ENCODE measurements at regions not wholly inside any gene's neighbourhood (a gene's known extent, or its start where the extent isn't known, plus 50 kb on each side); places are given as distances from the start of the nearest gene placed in this dataset.
A peak's percentile ranks its signal among the peaks of the same experiment; 100 is the strongest.
"Not testable (repeated sequence)": the region's sequence is repeated elsewhere in the genome, so short reads cannot be mapped to it uniquely, and the experiment has no call there.

- no peak for DNase-seq (ENCODE audit: low spot score)
Observed at GRCh38 chr15:35208353-35208752, 123.3 kb upstream of the NANOGP8 start.

GRCh38 chr15:35206060-35206675 lies 121.1 kb upstream of the NANOGP8 start:
- no peak for DNase-seq (ENCODE audit: low spot score)

DNA sequence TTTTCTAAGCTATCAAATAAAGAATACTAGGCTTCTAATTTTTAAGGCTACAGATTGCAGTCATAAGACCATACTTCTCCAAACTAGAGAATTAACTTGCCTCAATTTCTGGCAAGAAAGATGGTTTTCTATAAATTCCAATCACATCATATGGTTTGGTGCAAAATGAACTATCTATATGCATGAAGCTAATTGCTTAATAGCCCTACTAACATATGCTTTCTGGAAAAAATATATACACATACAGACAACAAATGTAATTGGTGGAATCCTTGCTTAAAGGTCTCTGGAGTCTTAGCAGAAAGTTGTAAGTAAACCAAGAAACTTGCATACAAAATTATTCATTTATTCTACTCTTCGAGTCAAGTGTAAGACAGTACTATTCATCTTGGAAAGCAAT lies 113.1 kb upstream of the NANOGP8 start:
- DNase-seq (ENCODE audit: low spot score) = no peak

- DNase-seq (ENCODE audit: low spot score) = no peak
Observed at GRCh38 chr15:35197754-35198153, 112.7 kb upstream of the NANOGP8 start.

- no peak for DNase-seq (ENCODE audit: low spot score)
Observed at GRCh38 chr15:35197306-35197705, 112.2 kb upstream of the NANOGP8 start.

GRCh38 chr15:35196273-35196672 lies 111.2 kb upstream of the NANOGP8 start:
- DNase-seq (ENCODE audit: low spot score) = no peak

- DNase-seq (ENCODE audit: low spot score) = no peak
Observed at GRCh38 chr15:35195649-35196048, 110.6 kb upstream of the NANOGP8 start.

GRCh38 chr15:35195031-35195430 lies 109.9 kb upstream of the NANOGP8 start:
- no peak for DNase-seq (ENCODE audit: low spot score)

- DNase-seq (ENCODE audit: low spot score) = no peak
Observed at GRCh38 chr15:35194296-35194695, 109.2 kb upstream of the NANOGP8 start.

DNA sequence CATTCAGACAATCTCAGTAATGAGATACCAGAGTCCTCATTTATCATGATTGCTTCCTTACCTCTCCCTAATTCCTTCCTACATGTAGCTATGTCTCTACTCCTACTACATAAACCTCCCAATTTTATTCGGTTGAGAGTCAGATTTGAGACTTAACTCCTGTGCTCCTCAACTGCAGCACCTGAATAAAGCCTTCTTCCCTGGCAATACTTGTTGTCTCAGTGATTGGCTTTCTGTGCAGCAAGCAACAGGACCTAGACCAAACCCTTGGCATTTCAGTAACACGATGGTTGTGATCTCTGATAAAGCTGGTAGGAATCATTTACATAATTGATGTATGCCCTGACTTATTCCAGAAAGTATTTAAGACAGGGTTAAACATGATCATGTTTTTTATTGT lies 106.7 kb upstream of the NANOGP8 start:
- DNase-seq (ENCODE audit: low spot score) = no peak

DNA sequence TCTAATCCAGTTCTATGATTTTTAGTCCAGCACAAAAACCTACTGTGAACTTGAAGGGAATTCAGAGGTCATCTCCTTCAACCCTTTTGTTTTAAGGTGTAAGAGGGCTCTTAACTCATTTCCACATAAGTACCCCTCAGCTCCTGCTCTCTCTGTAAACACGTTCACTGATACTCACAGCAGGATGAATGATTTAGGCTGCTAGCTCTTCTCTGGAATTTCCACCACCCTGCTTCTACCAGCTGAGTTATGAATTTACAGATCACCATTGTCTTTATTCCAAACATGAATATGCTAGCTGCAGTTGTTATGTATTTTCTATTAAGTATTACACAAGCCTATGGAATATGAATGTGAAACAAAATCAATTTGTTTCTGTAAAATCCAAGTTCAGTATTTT lies 101.3 kb upstream of the NANOGP8 start:
- DNase-seq (ENCODE audit: low spot score) = no peak

DNA sequence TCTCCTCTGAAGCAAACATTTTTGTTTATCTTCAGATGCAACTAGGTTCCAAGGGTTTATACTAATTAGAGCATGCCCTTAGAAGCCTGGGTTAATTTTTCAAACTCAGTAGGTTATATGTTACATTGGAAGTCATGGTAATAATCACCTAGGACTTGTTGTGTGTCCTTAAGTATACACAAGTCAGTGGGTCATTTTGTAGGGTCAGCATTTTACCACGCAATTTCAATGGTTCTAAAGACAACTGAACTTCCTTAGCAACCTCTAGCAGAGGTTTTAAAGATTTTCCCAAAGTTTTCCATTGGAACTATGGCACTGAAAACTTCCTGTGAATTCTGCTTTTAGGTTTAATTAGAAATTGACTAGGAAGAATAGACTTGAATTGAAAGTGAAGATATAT lies 99.6 kb upstream of the NANOGP8 start:
- no peak for DNase-seq (ENCODE audit: low spot score)

DNA sequence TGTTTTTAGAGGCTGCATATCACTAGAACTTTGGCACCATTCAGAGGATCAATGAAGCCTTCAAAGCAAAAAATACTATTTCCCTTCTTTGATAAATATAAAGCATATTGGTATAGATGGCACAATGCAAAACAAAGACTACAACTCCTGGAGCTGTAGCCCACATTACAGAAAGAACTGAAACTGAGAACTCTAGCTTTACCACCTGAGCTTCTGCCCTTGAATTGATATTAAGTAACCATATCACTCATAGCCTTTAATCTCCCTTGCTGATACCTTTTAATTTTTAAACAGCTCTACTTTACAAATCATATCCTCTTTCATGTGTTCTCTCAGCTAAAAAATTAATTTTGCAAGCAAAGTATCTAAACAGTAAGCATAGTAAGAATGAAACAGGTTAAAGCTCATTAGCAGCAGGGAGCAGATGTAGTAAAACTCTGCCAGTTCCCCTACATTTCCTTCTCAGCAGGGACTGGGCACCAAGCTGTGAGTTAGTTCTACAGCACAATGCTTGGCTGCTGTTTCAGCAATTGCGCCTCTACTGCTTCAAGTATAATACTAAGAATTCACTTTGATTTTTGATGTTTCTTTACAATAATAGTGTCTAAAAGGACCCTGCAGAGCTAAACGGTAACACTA lies 97.9 kb upstream of the NANOGP8 start:
- DNase-seq (ENCODE audit: low spot score) = no peak

DNA sequence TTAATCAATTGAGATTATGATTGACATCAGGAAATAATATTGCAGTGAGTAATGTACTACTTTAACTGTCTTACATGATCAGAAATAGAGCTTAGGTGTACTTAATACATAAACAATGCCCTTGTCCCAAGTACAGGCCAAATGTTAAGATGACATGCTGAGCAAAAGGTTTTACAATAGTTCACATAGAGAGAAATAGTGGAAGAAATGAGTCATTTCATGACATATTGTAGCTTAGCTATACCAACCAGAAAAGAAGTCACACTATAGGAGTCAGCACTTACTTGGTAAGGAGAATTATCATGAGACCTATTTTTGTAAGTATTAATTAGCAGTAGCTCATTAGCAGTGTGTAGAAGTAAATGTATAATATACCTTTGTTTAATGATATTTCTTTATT lies 96.4 kb upstream of the NANOGP8 start:
- no peak for DNase-seq (ENCODE audit: low spot score)

DNA sequence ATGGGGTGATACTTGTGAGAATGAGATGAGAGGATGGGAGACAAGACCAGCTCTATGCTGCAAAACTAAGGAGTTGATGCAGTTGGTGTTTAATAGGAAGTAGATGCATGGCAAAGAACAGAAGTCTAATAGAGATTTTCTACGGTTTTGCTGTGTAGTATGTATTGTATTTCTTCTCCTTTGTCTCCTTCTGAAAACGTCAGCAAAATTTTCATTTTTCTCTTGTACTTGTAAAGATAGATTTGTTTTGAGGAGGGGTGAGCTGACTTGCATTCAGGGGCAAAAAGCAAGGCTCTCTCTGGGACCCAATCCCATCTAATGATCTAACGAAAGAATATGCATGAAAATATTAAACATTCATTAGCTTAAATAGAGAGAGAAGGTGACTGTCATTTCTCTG lies 94.6 kb upstream of the NANOGP8 start:
- no peak for DNase-seq (ENCODE audit: low spot score)

DNA sequence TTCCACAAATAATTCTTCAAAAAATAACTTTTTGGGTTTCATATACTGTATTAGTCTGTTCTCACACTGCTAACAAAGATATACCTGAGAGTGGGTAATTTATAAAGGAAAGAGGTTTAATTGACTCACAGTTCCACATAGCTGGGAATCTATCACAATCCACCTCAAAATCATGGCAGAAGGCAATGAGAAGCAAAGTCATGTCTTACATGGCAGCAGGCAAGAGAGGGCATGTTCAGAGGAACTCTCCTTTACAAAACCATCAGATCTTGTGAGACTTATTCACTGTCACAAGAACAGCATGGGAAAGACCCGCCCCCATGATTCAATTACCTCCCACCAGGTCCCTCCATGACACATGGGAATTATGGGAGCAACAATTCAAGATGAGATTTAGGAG lies 93.1 kb upstream of the NANOGP8 start:
- not testable (repeated sequence) for DNase-seq (ENCODE audit: low spot score)

DNA sequence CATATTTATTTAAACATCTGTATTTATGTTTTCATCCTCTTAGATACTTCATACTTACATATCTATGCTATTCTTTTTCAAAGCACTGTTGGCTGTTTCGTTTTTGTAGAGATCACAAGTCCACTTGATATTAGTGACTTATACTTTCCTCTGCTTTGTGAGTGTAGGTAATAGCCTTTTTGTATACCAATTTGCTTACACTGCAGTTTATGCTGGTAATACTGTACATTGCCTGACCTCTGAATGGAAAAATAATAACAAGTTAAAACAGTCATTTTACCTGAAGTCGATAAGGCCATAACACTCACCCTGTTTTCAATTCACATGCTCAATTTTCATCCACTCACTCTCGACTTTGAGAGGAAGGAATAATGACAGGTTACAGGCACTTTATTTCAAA lies 89.9 kb upstream of the NANOGP8 start:
- no peak for DNase-seq (ENCODE audit: low spot score)

GRCh38 chr15:35173444-35174118 lies 88.5 kb upstream of the NANOGP8 start:
- DNase-seq (ENCODE audit: low spot score) = peak; percentile 48

DNA sequence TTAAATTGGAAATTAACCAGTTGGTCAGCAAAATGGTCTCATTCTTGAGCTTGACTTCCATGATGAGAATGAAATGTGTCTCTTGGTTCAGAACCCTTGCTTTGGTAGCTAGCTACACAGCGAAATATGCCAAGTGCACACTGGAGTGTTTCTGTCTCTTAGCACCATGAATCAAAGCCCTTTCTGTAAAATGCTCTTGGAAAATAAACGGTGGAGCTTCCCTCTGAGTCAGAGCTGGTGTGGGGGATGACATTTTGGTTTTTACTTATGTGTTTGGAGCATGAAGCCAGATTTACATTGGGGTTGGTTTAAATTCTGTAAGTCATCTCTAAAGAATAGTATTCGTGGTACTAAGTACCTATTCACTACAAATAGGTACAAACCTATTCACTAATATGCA lies 85.1 kb upstream of the NANOGP8 start:
- peak; percentile 2 for DNase-seq (ENCODE audit: low spot score)

- peak; percentile 26 for DNase-seq (ENCODE audit: low spot score)
Observed at GRCh38 chr15:35168464-35168863, 83.4 kb upstream of the NANOGP8 start.

DNA sequence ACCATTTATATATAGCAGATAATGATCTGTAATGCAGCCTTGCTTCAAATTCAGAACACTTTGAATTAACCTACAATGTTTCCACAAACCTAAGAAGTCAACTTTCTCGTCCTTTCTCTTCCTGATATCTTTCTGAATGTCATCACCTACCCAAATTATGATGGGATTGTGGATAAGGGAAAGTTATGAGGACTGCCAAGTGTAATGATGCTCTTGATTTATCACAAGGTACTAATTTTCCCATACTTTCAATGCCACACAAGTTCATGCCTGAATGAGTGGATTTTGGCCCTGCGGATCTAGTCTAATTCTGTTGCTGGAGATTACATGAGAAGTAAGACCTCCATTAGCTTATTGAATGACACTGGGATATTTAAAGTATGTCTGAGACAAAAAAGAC lies 82.6 kb upstream of the NANOGP8 start:
- DNase-seq (ENCODE audit: low spot score) = no peak

GRCh38 chr15:35166730-35167359 lies 81.8 kb upstream of the NANOGP8 start:
- no peak for DNase-seq (ENCODE audit: low spot score)

GRCh38 chr15:35161694-35162093 lies 76.6 kb upstream of the NANOGP8 start:
- DNase-seq (ENCODE audit: low spot score) = no peak
